Kasumi-1 (cell line): ENCODE measurements at regions not wholly inside any gene's neighbourhood (a gene's known extent, or its start where the extent isn't known, plus 50 kb on each side); places are given as distances from the start of the nearest gene placed in this dataset.

Experiments used
- DNase-seq, 2 experiments: peaks; one replicate each; lab custom pipeline; 2025; lab: John Stamatoyannopoulos, UW

DNA sequence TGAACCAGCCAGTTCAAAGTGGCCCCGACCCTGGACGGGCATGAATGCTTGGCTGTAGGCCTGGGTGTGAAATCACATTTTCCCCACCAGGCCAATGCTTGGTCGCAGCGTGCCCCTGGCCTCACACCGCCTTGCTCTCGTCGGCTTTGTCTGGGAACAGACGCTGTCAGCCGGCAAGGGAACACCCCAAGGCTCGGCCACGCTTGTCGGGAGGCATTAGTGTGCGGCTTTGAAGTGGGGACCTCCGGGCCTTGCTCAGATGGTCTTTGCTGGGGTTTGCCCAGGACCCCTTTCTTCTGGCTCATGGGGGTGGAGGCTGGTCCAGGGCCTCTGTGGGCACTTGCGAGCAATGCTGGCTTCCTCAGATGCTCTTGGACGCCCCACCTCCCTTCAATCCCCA, 79.1 kb downstream of the INHBB start:
- no peak for DNase-seq

DNA sequence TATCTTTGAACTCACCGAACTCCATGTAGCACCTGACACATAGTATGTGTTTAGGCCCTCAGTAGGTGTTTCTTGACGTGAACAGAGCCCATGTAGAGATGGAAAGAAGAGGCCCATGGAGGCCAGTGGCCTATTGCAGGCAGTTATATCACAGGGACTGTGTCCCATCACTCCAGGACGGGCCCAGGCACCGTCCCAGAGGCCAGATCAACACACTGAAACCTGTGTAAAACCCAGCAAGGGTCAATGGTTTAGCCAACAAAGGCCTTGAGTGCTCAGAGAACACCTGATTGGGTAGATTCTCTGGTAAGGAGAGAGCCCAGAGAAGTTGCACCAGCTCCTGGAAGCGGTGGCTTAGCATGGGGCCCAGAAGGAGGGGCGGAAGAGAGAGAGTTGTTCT, 82.8 kb downstream of the INHBB start:
- no peak for DNase-seq

DNA sequence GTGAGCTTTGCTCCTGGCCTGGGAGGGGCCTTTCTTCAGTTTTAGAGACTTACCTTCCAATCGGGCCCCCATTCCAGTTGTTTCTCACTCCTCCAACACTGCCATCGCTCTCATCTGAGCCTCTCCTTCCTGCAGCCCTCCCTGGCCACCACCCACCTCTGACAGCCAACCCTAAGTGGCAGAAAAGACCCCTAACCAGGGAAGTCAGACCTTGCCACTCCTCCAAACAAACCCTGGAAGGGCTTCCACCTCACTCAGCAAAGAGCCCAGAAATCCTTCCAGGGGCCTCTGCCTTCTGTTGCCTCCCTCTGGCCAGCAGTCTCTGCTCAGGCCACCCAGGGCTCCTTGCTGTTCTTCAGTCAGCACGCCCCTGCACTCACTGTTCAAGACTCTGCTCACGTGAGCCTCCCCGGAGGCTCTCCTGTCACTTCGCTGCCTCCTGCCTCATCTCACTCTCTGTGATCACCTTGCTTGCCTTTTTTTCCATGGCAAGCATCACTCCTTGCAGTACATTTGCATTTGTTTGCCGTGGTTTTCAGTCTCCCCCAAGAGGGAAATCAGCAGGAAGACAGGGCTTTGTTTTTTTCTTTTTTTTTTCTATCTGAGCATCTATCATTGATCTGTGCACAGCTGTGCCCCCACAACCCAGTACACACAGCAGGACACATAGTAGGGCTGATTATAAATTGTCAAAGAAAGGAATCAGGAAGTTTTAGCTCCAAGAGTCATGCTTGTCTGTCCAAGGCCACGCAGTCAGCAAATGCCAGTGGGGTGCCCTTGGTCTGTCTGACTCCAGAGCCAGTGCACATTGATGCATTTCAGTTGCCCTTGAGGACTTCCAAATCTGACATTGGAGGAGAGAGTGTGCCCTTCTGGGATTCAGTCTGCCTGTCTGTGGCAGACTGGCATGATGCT, 83.9 kb downstream of the INHBB start:
- DNase-seq: no peak

DNA sequence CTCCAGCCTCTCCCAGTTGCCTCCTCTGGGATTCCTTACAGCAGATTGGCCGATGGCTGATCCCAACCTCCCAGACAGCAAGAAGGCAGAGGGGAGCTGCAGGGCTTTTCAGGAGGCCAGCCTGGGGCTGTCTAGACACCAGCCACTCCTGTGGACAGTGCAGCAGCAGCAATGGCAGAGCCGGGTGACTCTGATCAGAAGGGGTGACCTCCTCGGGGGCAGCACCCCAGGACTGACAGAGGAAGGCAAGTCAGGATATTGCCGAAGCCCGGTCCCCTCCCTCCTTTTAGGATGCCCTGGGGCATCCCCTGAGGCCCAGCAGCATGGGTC, 84.5 kb downstream of the INHBB start:
- DNase-seq: no peak

DNA sequence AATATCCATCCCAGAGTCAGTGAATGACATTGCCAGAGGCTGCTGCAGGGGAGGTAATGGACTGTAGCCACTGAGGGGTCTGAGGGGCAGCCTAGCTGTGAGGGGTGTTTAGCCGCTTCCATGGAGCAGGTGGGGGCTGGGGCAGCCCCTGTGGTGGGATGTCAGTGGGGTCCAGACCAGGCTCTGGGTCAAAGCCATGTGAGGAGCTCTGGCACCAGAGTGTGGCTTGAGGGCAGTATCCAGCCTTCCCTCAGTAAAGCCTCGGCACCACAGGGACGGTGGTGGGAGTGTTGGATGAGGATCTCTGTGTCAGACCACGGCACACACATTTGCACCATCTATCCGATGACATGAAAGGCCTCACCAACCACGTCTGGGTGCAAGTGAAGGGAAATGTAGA, 85.0 kb downstream of the INHBB start:
- DNase-seq: no peak

DNA sequence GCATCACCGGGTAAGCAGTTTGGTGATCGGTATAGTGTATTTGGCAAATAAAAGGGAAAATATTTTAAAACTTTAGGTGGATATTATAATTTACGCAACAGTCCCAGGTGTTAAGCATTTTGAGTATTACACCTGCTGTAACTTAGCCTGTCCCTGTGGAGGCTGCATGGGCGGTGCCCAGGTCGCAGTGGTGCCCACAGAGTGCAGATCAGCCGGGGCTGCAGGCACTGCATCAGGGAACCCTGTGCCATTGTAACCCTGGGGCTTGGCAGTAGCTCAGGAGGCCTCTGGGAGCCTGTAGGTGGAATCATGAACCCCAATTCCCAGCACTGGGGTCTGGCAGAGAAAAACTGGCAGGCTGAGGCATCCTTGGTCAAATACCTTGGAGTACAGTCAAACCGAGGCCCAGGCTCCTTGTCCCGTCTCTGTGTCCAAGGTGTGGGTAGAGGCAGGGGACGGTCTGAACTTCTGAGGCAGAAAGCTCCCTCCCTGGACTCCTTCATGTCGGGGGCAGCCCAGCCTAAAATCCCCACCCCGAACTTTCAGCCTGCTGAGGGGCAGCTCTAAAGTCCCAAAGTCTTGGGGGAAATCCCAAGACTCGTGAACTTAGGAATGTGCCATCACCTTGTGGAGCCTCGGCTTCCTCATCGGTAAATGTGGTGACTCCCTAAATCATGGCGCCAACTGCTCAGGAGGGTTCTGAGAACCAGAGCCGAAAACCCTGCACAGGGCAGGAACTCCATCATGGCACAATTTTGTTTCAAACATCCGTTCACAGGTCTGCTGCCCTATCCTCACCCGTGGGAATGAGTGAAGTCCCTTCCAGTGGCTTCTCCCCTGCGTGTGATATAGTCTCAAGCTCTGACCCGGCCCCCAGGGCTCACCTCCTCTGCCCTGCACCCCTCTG, 85.7 kb downstream of the INHBB start:
- no peak for DNase-seq

DNA sequence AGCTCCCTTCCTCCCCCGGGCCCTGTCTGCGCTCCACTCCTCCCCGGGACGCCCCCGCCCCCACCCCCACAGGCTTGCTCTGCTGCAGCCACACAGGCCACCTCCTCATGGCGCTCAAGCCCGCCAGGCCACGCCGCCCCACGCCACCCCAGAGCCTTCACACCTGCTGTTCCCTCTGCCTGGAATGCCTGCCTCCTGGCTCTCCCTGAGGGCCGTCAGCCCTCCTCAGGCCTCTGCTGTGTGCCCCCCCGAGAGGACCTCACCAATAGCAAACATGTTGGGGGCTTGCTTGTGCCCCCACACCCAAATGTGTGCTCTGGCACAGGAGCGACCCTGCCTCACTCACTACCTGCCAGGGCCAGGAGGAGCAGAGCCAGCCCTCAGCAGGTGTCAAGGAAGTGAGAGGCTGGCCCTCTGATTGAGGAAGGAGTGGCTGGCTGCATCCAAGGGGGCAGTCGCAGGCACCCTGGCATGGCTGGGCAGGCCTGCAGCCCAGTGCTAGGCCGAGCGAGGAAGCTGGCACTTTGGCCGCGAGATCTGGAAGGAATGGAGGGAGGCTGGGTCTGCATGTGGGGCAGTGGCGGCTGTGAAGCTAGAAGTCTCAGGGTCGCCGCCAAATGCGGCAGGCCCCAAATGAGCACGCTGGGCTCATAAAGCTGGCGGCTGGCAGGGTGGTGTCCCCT, 86.5 kb downstream of the INHBB start:
- DNase-seq: no peak

DNA sequence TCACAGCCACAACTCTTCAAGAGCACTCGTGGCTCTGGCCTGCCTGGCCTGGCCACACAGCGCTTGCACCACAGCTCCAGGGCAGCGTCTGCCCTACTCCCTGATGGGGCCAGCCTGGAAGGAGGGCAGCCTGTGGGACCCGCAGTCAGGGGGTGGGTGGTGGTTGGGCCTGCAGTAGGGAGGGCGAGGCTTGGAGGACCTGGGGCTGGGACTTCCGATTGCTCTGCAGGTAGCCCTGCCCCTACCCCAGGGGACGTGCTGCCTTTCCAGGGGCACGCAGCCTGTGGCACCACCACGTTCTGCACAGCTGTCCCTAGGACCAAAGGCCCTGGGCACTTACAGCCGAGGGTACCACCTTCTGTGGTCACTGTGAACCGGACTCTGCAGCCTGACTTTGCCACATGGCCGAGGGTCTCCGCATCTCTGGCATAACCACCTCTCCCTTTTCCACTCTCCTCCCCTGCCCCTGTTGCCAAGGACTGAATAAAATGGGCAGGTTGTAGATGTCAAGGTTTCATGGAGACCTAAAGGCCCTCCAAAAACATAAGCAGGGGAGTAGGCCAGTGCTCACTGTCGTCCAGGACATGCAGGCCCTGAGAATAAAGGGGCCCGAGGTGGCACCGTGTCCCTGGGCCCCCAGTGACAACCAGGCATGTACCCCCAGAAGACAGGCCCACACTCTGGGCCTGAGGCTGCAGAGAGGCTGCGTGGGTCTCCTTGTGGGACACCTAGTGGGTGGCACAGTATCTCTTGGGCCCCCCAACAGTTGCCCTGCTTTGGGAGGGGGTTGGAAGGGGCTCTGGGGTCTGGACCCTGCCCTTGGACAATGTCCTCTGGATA, 87.3 kb downstream of the INHBB start:
- no peak for DNase-seq

DNA sequence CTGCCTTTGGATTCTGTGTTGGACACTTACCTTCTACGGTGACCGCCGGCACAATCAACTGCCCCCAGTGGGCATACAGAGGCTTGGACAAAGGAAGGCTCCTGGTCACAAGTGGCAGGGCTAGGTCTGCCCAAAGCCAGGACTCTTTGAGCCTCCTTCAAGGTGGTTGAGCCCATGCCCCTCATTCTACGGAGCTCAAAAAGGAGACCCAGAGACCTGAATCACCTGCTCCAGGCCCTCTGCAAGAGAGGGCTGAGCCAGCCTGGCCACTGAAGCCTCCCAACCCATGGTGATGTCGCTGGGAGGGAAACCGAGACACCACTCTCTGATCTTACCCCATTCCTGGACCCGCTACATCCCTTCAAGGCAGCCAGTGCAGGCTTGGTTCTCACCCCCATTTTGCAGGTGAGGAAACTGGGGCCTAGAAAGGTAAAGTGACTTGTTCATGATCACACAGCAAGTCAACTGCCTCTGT, 87.9 kb downstream of the INHBB start:
- DNase-seq: no peak

DNA sequence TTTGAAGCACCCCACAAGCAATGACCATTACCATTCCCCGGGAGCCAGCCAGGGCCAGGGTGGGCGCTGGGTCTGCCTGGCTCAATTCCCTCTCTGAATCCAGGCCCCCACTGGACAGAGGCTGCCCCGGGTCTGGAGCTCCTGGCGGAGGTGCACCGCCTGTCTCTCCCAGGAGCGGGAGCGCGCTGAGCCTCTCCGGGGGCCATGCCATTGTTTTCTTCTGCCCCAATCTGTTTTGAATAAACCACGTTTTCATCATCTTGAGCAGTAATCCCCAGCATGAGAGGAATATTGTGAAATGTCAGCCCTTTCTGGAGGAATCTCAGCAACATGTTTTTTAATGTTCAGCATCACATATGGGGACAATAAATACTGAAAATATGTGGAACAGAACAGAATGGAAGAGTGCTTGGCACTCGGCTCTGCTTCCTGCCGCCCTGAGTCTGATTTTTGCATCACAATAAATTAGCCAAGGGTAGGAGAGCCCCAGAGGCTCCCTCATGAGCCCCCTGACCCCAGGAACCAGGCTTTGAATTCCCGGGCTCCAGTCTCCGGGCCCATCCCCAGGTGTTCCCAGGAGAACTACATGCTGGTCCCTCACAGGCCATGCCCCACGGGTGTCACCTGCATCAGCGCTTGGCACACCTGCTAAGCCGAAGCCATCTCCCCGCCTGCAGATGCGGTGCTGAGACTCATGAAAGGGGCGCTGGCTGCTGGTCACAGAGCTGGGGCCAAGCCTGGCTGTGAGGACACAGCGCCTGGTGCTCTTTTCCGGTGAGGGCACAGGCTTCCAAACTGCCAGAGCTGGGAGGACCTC, 88.8 kb downstream of the INHBB start:
- no peak for DNase-seq

DNA sequence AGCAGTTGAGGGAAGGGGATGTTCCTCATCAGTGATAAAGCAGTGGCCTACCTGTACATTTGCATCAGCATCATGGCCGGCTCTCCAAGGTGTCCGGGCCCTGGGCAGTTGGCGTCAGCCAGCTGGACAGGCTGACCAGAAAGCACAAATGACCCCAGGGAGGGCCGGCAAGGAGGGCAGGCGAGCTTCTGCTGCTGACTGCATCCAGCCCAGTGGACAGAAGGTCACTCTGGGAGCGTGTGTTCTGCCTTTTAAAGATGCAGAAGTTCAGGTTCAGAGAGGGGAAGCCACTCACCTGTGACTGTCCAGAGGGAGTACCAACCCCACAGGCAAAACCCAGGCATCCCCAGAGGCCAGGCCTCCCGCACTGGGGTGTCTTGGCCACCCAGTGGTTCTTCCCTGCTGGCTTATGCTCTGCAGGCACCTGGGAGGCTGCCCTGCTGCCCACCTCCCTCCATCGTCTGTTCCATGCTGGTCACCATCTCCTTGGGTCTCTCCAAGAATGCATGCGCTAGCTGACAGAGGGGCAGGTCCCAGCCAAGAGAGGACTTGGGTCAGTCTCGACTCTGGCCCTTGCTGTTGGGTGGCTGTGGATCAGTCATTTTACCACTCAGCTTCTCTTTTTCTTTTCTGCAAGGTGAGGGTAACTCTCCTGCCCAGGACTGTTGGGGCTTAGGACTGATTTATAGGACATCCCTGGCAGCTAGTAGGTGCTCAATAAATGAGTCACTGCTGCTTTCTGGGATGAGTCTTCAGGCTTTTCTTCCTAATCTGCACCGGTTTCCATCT, 89.9 kb downstream of the INHBB start:
- DNase-seq: no peak

DNA sequence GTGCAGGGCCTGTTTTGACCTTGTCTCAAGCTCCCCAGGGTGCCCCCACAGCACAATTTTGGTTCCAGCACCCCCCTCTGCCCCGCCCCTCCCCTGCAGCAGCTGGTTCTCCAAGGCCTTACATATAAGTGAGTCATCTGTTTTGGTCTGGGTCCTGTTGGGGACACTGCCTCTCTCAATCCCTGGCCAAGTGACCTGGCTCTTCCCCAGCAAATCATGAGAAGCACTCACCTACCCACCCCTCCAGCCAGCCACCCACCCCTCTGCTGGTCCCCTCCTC, 90.5 kb downstream of the INHBB start:
- DNase-seq: no peak

DNA sequence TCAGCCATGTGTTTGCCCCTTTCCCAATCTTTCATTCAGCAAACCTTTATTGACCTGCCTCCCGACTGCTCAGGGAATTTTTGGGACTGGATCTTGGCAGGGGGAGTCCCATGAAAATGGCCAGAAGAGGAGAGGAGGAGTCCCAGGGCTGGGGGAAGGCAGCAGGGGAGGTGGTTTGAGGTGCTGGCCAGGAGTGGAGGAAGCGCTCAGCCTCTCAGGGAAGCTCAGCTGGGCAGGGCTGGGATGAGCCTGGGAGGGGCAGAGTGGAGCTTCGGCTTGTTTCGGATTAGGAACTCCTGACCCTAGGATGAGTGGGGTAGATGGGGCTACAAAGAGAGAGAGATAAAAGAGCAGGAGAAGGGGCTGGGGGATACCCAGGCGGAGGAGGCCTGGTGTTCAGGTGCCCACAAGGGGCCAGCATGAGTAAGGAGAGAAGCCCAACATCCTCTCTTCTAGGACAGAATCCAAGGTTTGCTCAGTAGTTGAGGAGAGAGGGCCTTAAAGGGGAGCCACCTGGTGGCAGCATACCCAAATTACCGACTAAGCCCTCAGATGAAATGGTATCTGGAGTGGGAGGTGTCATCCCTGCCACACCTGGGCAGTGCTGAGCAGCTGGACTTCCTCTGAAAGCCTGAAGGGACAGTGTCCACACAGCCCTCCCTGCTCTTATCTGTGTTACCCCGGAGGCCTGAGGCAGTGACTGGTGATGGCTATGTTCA, 91.1 kb downstream of the INHBB start:
- DNase-seq: peak; percentile 27 to 41

DNA sequence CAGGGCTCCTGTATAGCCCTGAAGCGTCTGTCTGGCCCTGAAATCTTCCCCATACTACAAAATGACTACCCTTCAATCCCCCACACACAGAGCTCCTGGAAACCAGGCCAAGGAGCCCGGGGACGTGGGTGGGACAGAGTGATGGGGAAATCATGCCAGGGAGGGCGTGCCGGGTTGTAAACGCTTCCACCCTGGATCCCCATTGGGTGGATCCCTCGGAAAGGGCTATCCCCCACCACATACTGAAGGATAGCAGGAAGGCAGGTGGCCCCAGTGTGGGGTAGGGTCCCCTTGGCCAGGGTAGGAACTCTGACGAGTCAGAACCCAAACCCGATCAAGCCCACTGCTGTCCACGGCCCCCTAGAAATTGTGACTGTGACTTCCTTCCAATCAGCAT, 91.7 kb downstream of the INHBB start:
- no peak for DNase-seq

DNA sequence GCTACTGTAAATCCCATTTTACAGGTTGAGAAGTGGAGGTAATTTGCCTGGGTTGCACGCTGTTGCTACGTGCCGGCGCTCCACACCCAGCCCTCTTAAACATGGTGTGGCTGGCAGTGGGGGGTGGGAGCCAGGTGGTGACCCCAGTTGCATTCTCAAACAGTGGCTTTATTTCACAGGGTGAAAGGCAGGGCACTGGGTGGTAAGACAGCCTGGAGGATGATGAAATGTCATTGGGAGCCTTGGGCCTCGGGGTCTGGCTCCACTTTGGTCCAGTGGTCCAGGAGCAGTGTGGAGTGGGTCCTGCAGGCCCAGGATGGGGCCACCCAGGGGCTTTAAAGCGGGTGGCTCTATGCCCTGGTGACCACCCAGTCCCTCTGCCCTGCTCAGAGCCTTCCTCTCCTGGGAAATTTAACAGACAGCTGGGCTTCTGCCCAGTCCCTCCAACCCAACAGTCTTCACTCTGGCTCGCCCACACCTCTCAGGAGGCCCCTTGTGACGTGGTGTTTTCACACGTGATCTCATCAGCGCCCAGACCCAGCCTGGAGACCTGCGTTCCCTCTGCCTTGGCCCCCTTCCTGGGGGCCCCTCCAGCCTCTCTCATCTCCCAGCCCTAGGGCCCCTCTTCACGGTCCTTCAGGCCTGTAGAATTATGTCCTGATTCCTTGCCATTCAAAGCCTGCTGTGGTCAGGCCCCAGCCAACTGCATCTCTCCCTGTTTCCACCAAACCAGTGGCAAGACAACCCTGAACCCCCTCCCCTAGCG, 92.5 kb downstream of the INHBB start:
- DNase-seq: no peak

DNA sequence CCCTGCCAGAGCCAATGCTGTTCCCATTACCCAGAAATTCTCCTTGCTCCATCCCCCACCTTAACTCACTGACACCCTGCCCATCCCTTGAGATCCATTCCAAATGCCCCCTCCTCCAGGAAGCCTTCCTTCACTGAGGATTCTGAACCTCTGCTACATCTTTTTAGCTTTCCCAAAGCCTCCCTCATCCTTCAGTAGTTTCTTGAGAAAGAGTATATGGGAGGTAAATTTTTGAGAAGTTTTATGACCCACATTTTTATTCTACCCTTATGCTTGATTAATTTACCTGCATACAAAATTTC, 93.1 kb downstream of the INHBB start:
- DNase-seq: no peak

DNA sequence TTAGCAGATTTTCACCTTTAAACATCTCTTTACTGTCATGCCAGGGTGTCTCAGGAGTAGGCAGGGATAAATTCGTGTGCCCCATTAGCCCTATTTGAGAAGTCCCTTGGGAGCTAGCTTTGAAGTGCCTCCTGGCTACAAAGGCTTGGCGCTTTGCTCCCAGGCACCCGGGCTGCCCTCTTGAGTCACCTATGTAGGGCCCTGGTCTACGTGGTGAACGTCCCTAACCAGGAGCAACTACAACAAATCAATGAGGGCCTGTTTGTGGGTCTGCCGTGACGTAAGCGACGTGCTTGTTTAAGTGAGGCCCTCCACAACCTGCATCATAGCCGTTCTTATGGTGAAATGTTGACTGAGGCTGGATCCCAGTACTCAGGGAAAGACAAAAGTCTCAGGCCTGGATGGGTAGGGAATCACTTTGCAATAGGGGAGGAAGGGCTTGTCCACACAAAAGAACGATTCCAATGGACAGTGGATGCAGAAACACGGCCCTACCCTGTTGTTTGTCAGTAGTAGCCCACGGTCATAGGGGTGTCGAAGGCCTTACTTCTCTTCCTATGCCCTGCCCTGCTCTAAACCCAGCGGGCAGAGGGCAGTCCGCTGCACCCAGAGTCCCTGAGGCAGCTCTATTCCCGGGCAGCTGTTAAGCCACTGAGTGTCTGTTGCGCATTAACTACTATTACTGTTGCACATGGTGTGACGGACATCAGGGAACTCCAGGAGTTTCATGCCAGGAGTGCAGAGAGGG, 93.9 kb downstream of the INHBB start:
- DNase-seq: no peak
